ENCODE measurements at regions not wholly inside any gene's neighbourhood (a gene's known extent, or its start where the extent isn't known, plus 50 kb on each side); places are given as distances from the start of the nearest gene placed in this dataset.

GRCh38 chr4:75122424-75123014 lies 189.6 kb downstream of the PARM1 start:
- no peak for DNase-seq
- Histone ChIP-seq H3K27ac (no peak overlapping the region), H3K9me3 (no peaks in the 10 kb centered on the region), H3K4me3 (no peak overlapping the region), H3K36me3 (replicated peaks in 1 of 2; ENCODE audit: insufficient read depth in 1 of 2, low read depth in 2 of 2) (no peaks in the 10 kb centered on the region), H3K27me3 (no peaks in the 10 kb centered on the region), H3K4me1 (no peaks in the 10 kb centered on the region)
- intact Hi-C loops (cut with DNase I): no loop called here
- no peak for ATAC-seq
- TF ChIP-seq CTCF (IDR thresholded peaks at IDR 0.05) (no peak), POLR2A (IDR thresholded peaks at IDR 0.05) (no peak)

DNA sequence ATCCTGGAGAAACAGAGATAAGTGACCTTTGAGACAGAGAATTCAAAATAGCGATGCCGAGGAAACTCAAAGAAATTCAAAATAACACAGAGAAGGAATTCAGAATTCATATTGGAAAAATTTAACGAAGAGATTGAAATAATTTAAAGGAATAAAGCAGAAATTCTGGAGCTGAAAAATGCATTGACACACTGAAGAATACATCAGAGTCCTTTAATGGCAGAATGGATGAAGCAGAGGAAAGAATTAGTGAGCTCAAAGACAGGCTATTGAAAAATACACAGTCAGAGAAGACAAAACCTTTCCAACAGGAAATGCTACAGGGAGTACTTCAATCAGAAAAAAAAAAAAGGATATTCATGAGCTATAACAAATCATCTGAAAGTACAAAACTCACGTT lies 185.8 kb downstream of the PARM1 start:
- DNase-seq (no peak), ATAC-seq (no peak)
- intact Hi-C loops (cut with DNase I): no loop called here
- WGBS, 2 donors: 77 to 80% methylated on average over 4 of the region's 4 CpGs
- H3K4me1 ChIP-seq: no peaks in the 10 kb centered on the region
- H3K36me3 ChIP-seq (replicated peaks in 1 of 2; ENCODE audit: insufficient read depth in 1 of 2, low read depth in 2 of 2): no peaks in the 10 kb centered on the region
- TF ChIP-seq CTCF (IDR thresholded peaks at IDR 0.05) (no peak), POLR2A (IDR thresholded peaks at IDR 0.05) (no peak)
- H3K27me3 ChIP-seq: no peaks in the 10 kb centered on the region
- H3K27ac ChIP-seq: no peak overlapping the region
- H3K4me3 ChIP-seq: no peak overlapping the region
- no peaks in the 10 kb centered on the region for H3K9me3 ChIP-seq

- Histone ChIP-seq H3K27ac (no peak overlapping the region), H3K36me3 (replicated peaks in 1 of 2; ENCODE audit: insufficient read depth in 1 of 2, low read depth in 2 of 2) (no peaks in the 10 kb centered on the region), H3K27me3 (no peaks in the 10 kb centered on the region), H3K9me3 (no peaks in the 10 kb centered on the region), H3K4me1 (no peaks in the 10 kb centered on the region), H3K4me3 (no peak overlapping the region)
- ATAC-seq (no peak), DNase-seq (no peak)
- TF ChIP-seq CTCF (IDR thresholded peaks at IDR 0.05) (no peak), POLR2A (IDR thresholded peaks at IDR 0.05) (no peak)
- intact Hi-C loops (cut with DNase I): no loop called here
- 76 to 83% methylated on average over 3 of the region's 3 CpGs for WGBS, 2 donors
These were observed 177.1 kb downstream of the PARM1 start for GRCh38 chr4:75110061-75110460.

DNA sequence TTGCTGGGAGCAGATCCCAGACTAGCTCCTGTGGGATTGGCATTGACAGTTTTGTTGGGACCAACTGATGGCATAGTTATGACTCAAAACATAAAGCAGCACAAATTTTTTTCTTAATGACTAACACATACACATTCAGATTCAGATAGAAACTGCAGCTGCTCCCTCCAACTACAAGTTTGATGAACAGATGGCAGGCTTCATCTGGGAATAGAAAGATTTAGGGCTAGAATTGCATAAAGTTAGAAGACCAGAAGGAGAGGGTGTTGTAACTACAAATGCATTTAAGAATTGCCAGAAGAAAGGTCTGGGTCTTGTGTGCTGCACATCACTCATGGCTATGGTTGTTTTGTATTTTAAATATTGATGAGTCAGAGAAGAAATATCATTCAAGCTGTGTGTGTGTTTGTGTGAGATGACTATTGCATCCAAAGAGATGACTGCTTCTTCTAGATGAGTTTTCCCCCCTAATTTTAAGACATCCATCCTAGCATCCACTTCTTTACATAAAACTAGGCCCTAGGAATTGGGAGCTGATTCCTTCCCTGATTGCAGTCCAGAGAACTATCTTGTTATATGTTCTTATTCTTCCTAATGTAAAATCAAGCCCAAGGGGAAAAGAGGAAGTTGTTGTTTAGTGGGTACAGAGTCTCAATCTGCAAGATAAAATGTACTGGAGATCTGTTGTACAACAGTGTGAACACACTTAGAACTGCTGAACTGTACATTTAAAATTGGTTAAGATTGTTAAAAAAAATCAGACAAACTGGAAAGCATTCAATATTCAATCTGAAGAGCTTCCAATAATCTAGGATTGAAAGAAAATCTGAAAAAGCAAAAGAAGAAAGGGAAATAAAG lies 175.1 kb downstream of the PARM1 start:
- Histone ChIP-seq H3K27me3 (no peaks in the 10 kb centered on the region), H3K4me1 (no peaks in the 10 kb centered on the region), H3K27ac (no peak overlapping the region), H3K9me3 (no peaks in the 10 kb centered on the region), H3K36me3 (replicated peaks in 1 of 2; ENCODE audit: insufficient read depth in 1 of 2, low read depth in 2 of 2) (no peaks in the 10 kb centered on the region), H3K4me3 (no peak overlapping the region)
- no peak for ATAC-seq
- TF ChIP-seq CTCF (IDR thresholded peaks at IDR 0.05) (no peak), POLR2A (IDR thresholded peaks at IDR 0.05) (no peak)
- no peak for DNase-seq
- intact Hi-C loops (cut with DNase I): no loop called here

DNA sequence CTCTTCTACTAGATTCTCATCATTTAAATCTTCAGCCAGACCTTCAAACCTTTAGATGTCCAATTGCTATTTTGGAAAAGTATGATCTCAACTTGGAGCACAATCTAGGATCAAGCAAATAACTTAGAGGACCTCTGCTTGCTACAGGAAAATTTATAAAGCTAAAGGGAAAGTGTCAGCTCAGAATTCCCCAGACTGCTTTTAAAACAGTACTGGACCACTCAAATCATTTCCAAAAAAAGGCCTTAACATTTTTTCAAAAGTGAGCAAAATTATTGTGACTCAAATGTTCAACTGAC lies 169.8 kb downstream of the PARM1 start:
- ATAC-seq: no peak
- no peaks in the 10 kb centered on the region for H3K4me1 ChIP-seq
- no peak overlapping the region for H3K27ac ChIP-seq
- TF ChIP-seq POLR2A (IDR thresholded peaks at IDR 0.05): no peak
- no peak for TF ChIP-seq CTCF (IDR thresholded peaks at IDR 0.05)
- H3K27me3 ChIP-seq: no peaks in the 10 kb centered on the region
- no peaks in the 10 kb centered on the region for H3K9me3 ChIP-seq
- no peaks in the 10 kb centered on the region for H3K36me3 ChIP-seq (replicated peaks in 1 of 2; ENCODE audit: insufficient read depth in 1 of 2, low read depth in 2 of 2)
- H3K4me3 ChIP-seq: no peak overlapping the region
- intact Hi-C loops (cut with DNase I): no loop called here
- DNase-seq: no peak

All from body of pancreas (tissue), 4 donors.